Stimulated activated CD4-positive, alpha-beta T cell treated with anti-CD3 and anti-CD28 coated beads, Interleukin-15, amount 100 ng/mL, for 1 hour (primary cell): ENCODE measurements at regions not wholly inside any gene's neighbourhood (a gene's known extent, or its start where the extent isn't known, plus 50 kb on each side); places are given as distances from the start of the nearest gene placed in this dataset.

Source experiments
- DNase-seq, 2 donors: peaks; one replicate each; pipeline ENCODE4 v3.0.0-alpha.2; 2020; ENCODE audit warnings: low read depth in 1 of 2, low spot score in 1 of 2

DNA sequence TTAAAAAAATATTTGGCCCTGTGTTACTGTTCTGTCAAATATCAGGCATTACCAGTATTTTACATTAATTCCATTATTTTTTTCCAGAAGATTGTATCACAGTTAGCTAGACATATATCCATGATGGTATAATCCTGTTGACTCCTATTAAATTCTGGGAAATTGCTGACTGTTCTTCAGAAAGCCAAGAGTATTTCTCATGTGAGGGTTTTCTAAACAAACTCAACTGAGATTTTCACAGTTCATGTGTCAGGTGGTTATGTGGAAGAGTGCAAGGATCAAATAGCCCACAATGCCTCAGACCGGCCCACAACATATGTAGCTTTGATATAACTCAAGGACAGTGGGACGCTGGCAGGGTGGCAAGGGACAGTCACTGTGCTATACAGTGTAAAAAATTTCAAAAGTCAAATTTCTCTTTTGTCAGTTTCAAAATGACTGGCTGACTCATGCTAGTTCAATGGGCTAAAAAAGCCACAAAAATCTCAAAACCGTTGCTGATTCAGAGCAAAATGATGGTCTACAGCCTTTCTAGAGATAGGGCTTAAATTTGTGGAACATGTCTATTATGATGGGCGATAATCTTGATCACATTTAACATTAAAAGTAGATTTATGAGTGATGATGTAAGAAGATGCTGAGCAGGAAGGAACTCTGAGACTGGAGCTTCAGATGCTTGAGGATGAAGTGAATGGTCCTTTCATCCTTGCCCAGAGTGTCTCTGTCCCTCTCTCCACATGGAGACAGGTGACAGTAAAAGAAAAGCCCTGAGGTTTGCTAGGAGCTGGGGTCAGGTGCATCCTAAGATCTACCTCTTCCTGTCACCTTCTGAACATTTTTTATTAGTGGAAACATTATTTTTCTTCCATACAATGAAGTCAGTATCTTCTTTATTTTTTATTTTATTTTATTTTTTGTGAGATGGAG lies 175.8 kb upstream of the PIEZO2 start:
- no peak for DNase-seq

DNA sequence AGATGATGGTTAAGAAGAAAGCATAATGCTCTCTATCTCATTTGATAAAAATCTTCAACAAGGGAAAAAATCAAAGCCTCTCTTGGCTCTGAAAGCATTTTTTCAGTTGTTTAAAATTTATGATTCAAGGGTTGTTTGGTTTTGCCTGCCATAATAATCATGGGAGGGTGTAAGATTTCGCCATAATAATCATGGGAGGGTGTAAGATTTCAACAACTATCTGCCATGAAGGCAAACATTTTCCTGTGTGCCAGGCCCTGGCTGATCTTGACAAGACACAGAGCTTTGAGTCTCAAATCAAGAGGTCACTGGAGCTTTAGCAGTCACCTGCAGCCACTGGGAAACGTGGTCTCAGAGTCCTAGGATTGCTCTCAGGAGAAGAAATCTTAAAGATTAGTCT lies 175.1 kb upstream of the PIEZO2 start:
- DNase-seq: no peak

DNA sequence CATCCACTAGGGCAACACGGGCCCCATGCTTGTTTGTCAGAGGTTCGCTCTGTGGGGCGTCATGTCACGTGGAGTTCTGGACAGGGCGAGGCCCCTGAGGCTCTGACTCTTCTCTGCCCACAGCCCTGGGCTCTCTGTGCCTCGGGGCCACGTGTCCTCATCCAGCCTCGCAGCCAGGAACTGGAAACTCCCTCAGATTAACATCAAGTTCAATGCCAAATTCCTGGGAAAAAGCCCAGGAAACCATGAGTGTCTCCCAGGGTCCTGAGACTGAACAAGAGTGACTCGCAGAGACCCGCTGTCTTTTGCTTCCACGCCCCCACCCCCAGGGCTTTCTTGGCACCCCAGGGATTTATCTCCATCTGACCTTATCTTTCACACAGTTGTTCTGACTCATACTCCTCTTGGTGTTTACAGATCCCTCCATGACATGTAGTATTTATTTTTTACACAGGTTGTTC lies 174.0 kb upstream of the PIEZO2 start:
- DNase-seq: no peak

DNA sequence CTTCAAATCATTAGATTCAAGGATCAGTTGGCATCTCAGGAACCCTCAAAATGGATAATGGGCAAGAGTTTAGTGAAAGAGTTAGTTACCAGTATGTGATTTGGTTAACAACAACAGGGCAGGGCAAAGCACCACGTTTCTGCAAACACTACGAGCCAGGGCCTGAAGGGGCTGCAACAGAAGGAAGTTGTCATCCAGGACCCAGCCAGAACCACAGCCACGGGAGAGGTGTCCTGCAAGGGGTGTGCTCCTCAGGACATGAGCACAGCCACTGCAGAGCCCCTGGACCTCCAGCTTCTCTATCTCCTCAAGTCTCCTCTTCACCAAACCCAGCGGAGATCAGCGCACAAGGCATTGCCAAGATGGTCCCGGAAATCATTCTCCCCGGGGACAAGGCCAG lies 173.3 kb upstream of the PIEZO2 start:
- no peak for DNase-seq

DNA sequence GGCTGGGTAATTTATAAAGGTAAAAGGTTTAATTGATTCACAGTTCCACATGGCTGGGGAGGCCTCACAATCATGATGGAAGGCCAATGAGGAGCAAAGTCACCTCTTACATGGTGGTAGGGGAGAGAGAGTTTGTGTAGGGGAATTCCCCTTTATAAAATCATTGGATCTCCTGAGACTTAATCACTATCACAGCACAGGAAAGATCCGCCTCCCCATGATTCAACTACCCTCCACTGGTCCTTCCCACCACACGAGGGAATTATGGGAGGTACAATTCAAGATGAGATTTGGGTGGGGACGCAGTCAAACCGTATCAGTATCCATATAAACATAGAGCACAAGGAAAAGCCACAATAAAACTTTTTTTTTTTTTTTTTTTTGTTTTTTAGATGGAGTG lies 172.6 kb upstream of the PIEZO2 start:
- DNase-seq: no peak

DNA sequence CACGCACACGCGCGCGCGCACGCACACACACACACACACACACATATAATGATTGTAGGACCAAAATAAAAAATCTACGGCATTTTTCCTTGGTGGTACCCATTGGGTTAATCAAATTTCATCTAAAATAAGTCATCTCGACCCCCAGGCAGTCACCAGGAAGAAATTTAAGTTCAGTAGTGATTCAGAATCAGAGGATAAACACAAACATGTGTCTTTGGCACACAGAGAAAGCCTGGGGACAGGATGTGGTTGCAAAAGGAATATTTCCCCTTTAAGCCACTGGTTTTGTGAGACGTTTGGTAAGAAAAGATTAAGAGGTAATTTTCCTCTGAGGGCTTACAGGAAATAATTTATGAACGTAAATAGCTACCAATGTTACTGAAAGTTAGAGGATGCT lies 171.6 kb upstream of the PIEZO2 start:
- DNase-seq: no peak

DNA sequence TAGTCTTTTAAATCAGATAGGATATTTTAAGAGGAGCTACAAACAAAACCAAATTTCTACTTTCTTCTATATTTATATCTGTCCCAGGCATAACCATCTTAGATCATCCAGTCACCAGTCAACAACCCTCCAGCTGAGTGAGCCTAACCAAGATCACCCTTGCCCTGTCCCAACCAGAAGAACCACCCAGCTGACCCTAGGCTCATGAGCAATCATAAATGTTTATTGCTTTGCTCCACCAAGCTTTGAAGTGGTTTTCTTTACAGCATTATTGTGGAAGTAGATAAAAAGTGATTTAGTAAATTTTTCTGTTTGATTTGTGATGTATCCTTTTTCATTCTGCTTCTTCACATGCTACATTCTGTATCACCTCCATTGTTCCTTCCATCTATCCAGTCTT lies 167.2 kb upstream of the PIEZO2 start:
- no peak for DNase-seq

DNA sequence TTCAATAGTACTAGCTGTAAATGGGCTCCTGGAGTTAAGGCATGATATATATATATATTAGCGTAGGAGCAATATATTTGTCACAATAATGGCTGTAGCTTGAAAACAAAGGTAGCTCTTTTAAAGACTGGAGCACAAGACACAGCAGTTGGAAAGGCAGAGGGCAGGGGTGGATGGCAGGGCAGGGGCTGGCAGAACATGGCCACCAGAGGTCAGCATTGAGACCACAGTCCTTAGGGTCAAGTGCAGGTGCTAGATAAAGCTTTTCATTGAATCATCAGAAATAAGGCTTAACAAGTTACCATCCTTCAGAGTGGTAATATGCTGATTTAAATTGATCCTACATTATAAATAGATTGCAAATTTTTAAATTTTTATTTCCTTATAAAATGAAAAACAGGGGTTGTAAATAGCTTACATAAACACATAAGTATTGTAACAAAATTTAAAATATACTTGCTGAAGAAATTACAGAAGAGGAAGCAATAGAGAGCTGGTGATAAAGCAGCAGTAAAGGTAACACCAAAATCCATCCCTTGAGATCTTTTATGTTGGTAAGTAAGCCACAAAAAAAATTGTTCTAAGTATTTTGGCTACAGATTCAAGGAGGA lies 161.2 kb upstream of the PIEZO2 start:
- DNase-seq: no peak

DNA sequence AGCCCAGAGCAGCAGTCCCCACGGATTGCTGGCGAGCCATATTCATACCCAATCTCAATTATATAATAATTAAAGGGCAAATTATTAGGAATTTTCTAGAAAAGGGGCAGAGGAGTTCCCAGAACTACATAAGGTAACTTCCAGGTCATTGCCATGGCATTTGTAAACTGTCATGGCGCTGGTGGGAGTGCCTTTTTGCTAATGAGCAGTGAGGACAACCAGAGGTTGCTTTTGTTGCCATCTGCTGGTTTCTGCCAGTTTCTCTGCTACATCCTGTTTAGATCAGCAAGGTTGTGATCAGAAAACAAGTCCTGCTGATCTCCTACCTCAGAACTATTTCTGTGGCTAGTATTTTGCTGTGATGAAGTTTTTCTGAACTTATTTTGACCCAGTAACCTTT lies 159.8 kb upstream of the PIEZO2 start:
- no peak for DNase-seq

DNA sequence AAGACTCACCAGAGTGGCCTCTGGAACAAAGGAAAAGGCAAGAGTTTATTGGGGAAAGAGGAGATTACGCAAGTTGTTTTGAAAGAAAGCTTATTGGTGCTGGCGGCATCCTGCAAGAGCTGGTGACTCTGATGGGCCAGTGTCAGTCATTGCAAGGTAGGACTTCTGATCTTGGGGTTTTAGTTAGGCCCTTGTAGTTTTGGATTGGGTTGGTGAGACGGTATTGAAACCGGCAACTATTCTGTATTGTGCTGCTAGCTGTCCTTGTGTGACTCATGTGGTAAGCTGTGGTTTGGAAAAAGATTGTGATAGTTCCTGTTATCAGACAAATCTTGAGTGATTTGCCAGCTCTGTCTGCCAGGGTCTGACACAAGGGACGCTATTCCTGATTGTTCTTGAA lies 159.1 kb upstream of the PIEZO2 start:
- no peak for DNase-seq

DNA sequence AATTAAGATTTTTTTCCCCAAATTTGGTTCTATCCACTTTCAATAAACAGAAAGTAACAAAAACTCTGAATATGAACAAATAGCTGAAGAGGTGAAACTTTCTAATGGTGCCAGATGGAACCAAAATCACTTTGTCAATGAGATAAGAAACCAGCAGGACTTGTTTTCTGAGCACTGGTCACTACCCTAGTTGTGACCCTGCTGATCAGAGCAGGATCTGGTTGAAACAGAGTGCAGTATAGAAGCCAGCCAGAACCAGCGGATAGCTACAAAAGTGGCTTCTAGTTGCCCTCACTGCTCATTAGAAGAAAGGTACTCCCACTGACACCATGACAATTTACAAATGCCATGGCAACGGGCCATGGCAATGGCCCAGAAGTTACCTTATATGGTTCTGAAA lies 158.3 kb upstream of the PIEZO2 start:
- DNase-seq: no peak

DNA sequence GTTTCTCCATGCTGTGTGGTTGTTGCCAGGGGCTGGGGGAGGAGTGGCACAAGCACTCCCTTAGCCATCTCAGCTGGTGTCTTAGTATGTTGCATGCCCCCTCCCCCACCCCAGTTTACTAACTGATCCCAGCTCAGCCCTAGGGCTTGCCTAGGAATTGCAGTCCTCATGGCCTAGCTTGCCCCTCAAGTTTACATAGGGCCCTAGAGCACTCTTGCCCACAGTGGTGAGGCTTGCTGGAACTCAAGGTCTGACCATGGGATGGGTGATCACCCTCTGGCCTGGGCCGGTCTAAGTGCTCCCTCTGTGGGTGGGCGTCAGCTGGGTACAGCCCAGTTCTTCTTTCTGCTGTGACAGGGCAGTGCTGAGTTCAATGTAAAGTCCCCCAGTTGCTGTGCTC lies 156.1 kb upstream of the PIEZO2 start:
- DNase-seq: no peak

DNA sequence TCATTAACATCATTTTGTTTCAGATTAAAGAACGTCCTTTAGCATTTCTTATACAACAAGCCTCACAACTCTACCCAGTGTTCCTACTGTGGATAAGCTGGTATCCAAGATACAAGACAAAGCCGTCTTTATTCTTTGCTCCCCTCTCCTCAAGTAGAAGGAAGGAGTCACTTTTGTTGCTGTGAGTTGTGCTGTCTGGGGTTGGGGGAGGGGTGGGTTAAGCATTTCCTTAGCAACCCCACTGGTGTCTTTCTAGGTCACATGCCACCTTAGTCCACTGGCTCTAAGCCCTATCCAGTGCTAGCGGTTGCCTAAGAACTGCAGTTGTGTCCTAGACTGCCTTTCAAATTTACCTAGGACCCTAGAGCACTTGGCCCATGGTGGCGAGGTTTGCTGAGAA lies 155.6 kb upstream of the PIEZO2 start:
- DNase-seq: no peak

DNA sequence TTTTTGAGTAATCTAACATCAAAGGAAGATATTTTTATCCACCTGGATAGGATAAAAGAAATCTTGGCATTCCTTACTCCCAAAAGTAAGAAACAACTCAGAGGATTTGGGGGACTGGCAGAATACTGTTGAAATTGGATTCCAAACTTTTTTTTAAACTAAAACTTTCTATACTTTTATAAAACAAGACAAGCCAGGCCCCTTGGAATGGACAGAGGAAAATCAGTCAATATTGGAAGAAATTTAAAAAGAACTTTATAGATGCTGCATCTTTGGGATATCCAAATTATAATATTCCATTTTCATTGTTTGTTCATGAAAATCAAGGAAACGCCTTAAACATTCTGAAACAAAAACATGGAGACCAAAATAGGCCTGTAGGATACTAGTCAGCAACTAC lies 147.6 kb upstream of the PIEZO2 start:
- no peak for DNase-seq

DNA sequence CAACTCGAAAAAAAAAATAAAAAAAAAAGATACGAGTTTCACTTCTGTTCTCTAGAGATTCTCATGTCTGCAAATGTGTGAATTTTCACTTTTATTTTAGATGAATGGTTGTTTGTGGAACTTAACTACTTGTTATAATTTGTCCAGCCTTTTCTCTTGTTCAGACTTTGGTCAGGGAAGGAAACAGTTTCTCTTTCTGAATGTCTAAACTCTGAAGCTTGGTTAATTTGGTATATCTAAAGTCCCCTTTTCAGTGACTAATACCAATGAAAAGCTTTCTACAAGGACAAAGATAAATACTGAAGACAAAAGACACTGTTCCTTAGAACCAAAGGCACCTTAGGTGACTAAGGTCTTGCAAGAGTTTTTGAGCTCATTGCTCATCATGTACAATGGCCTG lies 144.4 kb upstream of the PIEZO2 start:
- DNase-seq: no peak

DNA sequence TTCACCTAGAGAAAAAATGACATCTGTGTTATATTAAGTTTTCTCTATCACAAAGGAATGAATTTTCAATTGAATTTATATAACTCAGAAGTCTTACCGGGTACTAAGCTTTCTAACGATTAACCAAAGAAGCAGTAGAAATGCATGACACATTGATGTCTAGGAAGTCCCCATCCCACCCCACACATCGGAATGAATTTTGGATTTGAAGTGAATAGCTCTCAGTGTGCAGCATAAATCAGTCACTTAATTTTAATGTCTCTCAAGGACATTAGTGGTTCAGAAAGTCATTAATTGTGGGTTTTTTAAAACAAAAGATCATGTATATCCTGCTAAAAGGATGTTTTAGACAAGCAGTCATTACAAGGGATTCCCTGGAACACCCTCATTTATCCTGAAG lies 141.4 kb upstream of the PIEZO2 start:
- no peak for DNase-seq

DNA sequence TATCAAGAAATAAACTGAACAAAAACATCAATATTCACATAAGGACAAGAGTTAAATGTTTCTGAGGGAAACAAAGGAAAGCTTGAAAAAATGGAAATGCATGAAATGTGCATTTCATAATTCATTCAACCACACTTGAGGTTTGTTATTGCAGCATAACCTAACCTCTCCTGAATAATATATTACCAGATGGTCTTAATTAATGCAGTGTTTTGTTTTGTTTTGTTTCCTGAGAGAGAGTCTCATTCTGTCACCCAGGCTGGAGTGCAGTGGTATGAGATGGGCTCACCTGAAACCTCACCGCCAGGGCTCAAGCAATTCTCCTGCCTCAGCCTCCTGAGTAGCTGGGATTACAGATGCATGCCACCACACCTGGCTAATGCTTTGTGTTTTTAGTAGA lies 139.9 kb upstream of the PIEZO2 start:
- no peak for DNase-seq

DNA sequence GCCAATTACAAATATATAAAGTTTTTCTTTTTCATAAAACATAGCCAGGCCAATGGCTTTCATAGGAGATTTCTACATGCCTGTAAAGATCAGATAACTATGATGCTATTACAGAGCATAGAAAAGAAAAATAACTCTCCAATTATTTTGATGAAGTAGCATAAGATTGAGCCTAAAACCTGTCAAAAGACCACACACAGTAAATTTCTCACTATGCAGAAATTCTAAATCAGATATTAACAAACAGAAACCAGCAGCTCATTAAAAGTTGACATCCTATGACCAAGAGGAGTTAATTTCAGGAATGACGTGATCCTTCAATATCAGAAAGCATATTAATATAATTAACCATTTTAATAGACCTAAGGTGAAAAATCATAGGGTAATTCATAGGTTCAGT lies 139.0 kb upstream of the PIEZO2 start:
- no peak for DNase-seq

DNA sequence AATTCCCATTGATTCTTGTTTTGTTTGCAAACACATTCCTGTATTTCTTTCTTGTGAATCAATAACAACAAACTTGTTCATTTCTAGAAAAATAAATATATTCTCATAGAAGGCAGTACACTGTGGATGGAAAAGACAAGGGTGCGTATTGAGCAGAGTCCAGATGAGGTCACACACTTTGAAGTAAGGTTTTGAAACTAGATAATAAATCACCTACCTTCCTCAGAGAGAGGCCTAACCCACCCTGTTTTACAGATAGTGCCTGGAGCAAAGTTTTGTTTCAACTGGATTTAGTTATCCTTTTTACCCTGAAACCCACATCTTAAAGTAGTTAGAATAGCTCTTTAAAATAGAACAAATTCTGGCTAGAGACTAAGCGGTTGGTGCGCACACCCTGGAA lies 137.1 kb upstream of the PIEZO2 start:
- no peak for DNase-seq

DNA sequence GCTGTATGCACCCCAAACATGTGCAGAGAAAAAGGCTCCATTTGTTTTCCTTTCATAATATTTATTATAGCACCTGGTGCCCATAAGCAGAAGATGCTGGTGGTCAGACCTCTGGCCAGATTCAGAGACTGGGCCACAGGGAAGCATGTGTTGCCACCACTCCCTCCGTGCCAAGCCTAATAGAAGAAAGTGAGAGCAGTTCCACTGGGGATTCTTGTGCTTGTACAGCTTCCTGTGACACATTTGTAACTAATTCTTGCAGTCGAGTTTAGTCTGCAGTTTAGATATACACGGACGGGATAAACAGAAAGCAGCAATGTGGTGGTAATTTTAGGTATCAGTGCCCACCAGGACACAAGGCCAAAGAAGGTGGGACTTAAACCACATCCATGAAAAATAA lies 135.4 kb upstream of the PIEZO2 start:
- no peak for DNase-seq

DNA sequence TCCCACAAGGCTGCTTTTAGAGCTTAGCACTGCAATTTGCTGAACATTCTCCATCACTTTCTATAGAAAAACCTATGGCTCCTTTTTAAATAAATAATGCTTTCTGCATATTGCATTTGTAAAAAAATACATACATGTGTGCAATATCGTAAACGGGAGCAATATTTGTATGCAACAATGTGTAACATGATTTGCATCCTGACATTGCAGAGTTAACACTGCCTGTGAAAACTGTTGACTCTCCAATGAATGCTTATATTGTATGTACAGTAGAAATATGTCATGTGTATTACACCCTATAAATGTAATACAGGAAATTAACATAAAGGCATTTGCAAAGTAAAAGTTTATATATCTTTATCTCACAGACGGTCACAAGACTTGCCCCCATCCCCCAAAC lies 135.0 kb upstream of the PIEZO2 start:
- DNase-seq: no peak

DNA sequence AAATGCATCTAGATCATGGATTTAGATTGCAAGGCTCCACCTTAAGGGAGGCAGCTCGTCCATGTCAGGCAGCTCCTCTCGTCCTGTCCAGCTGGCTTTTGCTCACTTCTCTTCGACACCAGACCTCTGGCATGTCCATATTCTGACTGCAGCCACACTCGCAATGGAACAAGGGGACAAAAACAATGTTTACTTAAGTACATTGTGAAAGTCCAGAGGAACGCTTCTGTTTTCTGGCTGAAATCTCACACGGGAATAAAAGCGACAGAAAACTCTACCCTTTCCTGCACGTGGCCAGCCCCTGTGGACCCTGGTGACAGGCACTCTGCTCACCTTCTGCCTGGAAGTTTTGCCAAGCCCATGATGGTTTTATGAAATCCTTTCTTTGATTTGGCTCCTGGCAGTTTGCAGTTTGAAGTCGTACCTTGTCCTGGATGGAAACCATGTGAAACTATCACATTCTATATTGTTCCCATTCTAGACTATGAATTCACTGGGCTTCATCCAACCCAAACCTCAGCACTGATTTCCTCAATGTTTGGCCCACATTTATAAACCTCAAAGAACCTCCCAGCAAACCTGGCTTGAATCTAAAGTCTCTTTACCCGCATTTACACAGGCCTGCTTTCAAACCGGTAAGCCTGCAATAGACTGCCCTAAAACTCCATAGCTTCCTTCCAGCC lies 134.3 kb upstream of the PIEZO2 start:
- no peak for DNase-seq
